HG03442 (cell line): ENCODE measurements at regions not wholly inside any gene's neighbourhood (a gene's known extent, or its start where the extent isn't known, plus 50 kb on each side); places are given as distances from the start of the nearest gene placed in this dataset.
"Not testable (repeated sequence)": the region's sequence is repeated elsewhere in the genome, so short reads cannot be mapped to it uniquely, and the experiment has no call there.

ENCODE experiments used
- ATAC-seq: cut with Tn5 transposase; IDR thresholded peaks from one replicate; pipeline ENCODE4 v1.9.1; 2021; ENCODE audit warnings: mild to moderate bottlenecking, moderate library complexity; ENCODE audit not compliant: unreplicated experiment

DNA sequence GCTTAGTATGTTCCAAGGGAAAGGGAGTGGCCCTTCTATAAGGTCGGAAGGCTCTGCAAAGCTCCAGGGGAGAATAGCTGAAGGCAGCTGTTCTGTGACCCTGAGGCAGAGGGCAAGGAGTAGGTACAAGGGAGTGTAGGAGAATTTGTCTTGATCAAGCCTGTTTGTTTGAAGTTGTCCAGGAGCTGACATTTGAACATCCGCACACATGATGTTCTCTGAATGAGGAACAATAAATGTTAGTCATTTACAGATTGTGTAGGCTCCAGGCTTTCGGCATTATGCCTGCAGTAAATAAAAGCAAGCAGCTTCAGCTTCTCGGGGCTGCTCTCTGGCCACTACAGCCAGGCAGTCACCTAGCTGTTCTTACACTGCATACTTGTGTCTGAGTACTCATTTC is 52.7 kb downstream of the CTAGE6 start:
- not testable (repeated sequence) for ATAC-seq

DNA sequence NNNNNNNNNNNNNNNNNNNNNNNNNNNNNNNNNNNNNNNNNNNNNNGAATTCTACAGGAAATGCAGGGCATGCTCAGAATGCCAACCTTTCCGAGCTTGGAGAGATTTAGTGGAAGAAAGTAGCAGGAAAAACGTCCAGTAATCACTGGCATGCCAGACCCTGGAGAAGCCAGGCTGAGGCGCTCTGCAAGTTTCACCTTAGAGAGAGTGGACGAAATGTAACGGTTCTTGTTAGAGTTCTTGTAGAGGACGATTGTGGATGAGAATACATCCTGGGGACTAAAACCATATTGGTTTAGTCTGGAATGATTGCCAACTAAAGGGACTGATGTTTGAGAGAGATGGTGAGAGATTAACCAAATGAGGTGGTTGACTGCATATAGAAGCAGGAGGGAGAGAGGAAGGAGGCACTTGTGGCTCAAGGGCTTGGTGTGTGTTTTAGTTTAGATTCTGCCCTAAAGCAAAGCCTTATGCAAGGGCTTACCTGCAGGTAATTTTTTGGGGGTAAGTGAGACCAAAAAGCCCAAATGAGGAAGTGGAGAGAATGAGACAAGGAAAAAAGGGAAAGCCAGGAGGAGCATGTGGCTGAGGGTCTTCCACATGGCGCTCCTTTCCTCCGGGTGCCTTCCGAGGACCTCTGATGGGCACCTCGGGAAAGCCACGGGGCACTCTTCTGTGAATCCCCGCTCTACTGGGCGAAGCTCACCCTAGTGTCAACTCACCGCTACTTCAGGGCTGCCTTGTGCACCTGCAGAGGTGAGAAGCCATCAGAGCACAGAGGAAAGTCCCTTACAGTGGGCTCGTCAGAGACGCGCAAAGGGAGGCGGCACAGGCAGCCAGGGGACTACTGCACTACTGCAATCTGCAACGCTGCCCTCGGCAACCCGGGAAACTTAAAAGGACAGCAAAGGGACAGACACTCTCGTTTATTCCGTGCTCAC is 56.5 kb downstream of the CTAGE6 start:
- peak; percentile 98 for ATAC-seq
